22Rv1 (cell line): ENCODE measurements at regions not wholly inside any gene's neighbourhood (a gene's known extent, or its start where the extent isn't known, plus 50 kb on each side); places are given as distances from the start of the nearest gene placed in this dataset.

ENCODE experiments used
- H3K27ac ChIP-seq: fragments of 450-650 bp; 2 replicates; pipeline ENCODE4 v1.5.1; 2017
- CTCF ChIP-seq: fragments of 450-650 bp; IDR thresholded peaks from 2 replicates; pipeline ENCODE4 v1.5.1; 2017; ENCODE audit warnings: mild to moderate bottlenecking
- ZFX ChIP-seq: fragments of 450-650 bp; IDR thresholded peaks from 2 replicates; pipeline ENCODE4 v1.6.1; 2017; ENCODE audit warnings: antibody characterized with exemption, borderline replicate concordance

GRCh38 chr10:10510179-10510578 lies 507.5 kb upstream of the CELF2 start:
- no peak for TF ChIP-seq CTCF
- TF ChIP-seq ZFX, result no peak
- H3K27ac ChIP-seq, result no peak overlapping the region

GRCh38 chr10:10513067-10513466 lies 504.6 kb upstream of the CELF2 start:
- TF ChIP-seq ZFX (no peak), CTCF (no peak)
- no peak overlapping the region for H3K27ac ChIP-seq

GRCh38 chr10:10513898-10514297 lies 503.8 kb upstream of the CELF2 start:
- H3K27ac ChIP-seq, result no peak overlapping the region
- TF ChIP-seq ZFX (no peak), CTCF (no peak)

- no peak overlapping the region for H3K27ac ChIP-seq
- TF ChIP-seq ZFX (no peak), CTCF (no peak)
Measured at GRCh38 chr10:10514797-10515196, 502.9 kb upstream of the CELF2 start.

- TF ChIP-seq CTCF (no peak), ZFX (no peak)
- no peak overlapping the region for H3K27ac ChIP-seq
Measured at GRCh38 chr10:10515479-10516204, 502.0 kb upstream of the CELF2 start.

GRCh38 chr10:10516346-10517130 lies 501.1 kb upstream of the CELF2 start:
- TF ChIP-seq CTCF, result no peak
- TF ChIP-seq ZFX, result no peak
- no peak overlapping the region for H3K27ac ChIP-seq

GRCh38 chr10:10517866-10518265 lies 499.8 kb upstream of the CELF2 start:
- no peak overlapping the region for H3K27ac ChIP-seq
- TF ChIP-seq ZFX (no peak), CTCF (no peak)
